ENCODE measurements at regions not wholly inside any gene's neighbourhood (a gene's known extent, or its start where the extent isn't known, plus 50 kb on each side); places are given as distances from the start of the nearest gene placed in this dataset.

- no peak for ATAC-seq
Observed at GRCh38 chr2:104561251-104561650, 292.7 kb upstream of the POU3F3 start.

GRCh38 chr2:104562537-104562936, 291.4 kb upstream of the POU3F3 start:
- no peak for ATAC-seq

GRCh38 chr2:104563398-104563996, 290.4 kb upstream of the POU3F3 start:
- ATAC-seq, result no peak

GRCh38 chr2:104568247-104568646, 285.7 kb upstream of the POU3F3 start:
- ATAC-seq, result no peak

GRCh38 chr2:104570259-104570658, 283.7 kb upstream of the POU3F3 start:
- ATAC-seq, result no peak

- ATAC-seq, result no peak
Observed at GRCh38 chr2:104572834-104573233, 281.1 kb upstream of the POU3F3 start.

- ATAC-seq, result no peak
Observed at GRCh38 chr2:104574367-104574766, 279.5 kb upstream of the POU3F3 start.

GRCh38 chr2:104577143-104577542, 276.8 kb upstream of the POU3F3 start:
- ATAC-seq, result no peak

- ATAC-seq, result no peak
Observed at GRCh38 chr2:104582471-104582870, 271.4 kb upstream of the POU3F3 start.

GRCh38 chr2:104583811-104584210, 270.1 kb upstream of the POU3F3 start:
- ATAC-seq, result no peak

- ATAC-seq, result no peak
Observed at GRCh38 chr2:104584393-104584792, 269.5 kb upstream of the POU3F3 start.

GRCh38 chr2:104595576-104595975, 258.3 kb upstream of the POU3F3 start:
- no peak for ATAC-seq

- no peak for ATAC-seq
Observed at GRCh38 chr2:104597942-104598341, 256.0 kb upstream of the POU3F3 start.

GRCh38 chr2:104598636-104599035, 255.3 kb upstream of the POU3F3 start:
- no peak for ATAC-seq

- no peak for ATAC-seq
Observed at GRCh38 chr2:104599787-104600510, 254.0 kb upstream of the POU3F3 start.

GRCh38 chr2:104606056-104606455, 247.9 kb upstream of the POU3F3 start:
- no peak for ATAC-seq

GRCh38 chr2:104616856-104617255, 237.1 kb upstream of the POU3F3 start:
- no peak for ATAC-seq

GRCh38 chr2:104620801-104621200, 233.1 kb upstream of the POU3F3 start:
- no peak for ATAC-seq

- no peak for ATAC-seq
Observed at GRCh38 chr2:104635608-104636007, 218.3 kb upstream of the POU3F3 start.

- no peak for ATAC-seq
Observed at GRCh38 chr2:104638190-104638858, 215.6 kb upstream of the POU3F3 start.

GRCh38 chr2:104638859-104639202, 215.1 kb upstream of the POU3F3 start:
- no peak for ATAC-seq

- ATAC-seq, result no peak
Observed at GRCh38 chr2:104641786-104642185, 212.1 kb upstream of the POU3F3 start.

- no peak for ATAC-seq
Observed at GRCh38 chr2:104648376-104648775, 205.5 kb upstream of the POU3F3 start.

GRCh38 chr2:104649866-104650265, 204.0 kb upstream of the POU3F3 start:
- ATAC-seq, result no peak
